Stomach smooth muscle (tissue), 2 donors: ENCODE measurements at regions not wholly inside any gene's neighbourhood (a gene's known extent, or its start where the extent isn't known, plus 50 kb on each side); places are given as distances from the start of the nearest gene placed in this dataset.

Experiments
- H3K27ac ChIP-seq: one replicate; pipeline ENCODE4 v1.7.0; 2013; ENCODE audit warnings: mild to moderate bottlenecking, low read length, inconsistent platforms
- H3K27me3 ChIP-seq, 2 donors: one replicate each; pipeline ENCODE4 v1.7.0; 2013; ENCODE audit warnings: low read length in 2 of 2; ENCODE audit not compliant: insufficient read depth in 2 of 2, control insufficient read depth in 1 of 2
- H3K36me3 ChIP-seq, 2 donors: one replicate each; pipeline ENCODE4 v1.7.0; 2013; ENCODE audit warnings: low read length in 2 of 2; ENCODE audit not compliant: control insufficient read depth in 2 of 2, insufficient read depth in 2 of 2
- H3K4me1 ChIP-seq: one replicate; pipeline ENCODE4 v1.7.0; 2013; ENCODE audit warnings: low read length; ENCODE audit not compliant: control insufficient read depth, insufficient read depth
- H3K4me3 ChIP-seq, 2 donors: one replicate each; pipeline ENCODE4 v1.7.0; 2013; ENCODE audit warnings: low read length in 2 of 2
- H3K9ac ChIP-seq, 2 donors: one replicate each; pipeline ENCODE4 v1.7.0; 2013; ENCODE audit warnings: low read length in 2 of 2, mild to moderate bottlenecking in 1 of 2
- H3K9me3 ChIP-seq, 2 donors: one replicate each; pipeline ENCODE4 v1.7.0; 2013; ENCODE audit warnings: low read length in 2 of 2; ENCODE audit not compliant: control insufficient read depth in 2 of 2
- donor health status: healthy.
- donor health status: Pancreatic carcinoma.

GRCh38 chr3:69604735-69605450, 134.4 kb upstream of the MITF start:
- Histone ChIP-seq H3K4me1 (no peaks in the 10 kb centered on the region), H3K4me3 (no peak overlapping the region), H3K27ac (no peak overlapping the region), H3K9ac (no peak overlapping the region), H3K9me3 (peaks cover 0 to 3% of the 10 kb centered on the region in 2 donors), H3K36me3 (no peaks in the 10 kb centered on the region), H3K27me3 (no peaks in the 10 kb centered on the region)

- no peaks in the 10 kb centered on the region for H3K27me3 ChIP-seq
- no peaks in the 10 kb centered on the region for H3K4me1 ChIP-seq
- H3K9ac ChIP-seq: no peak overlapping the region
- no peaks in the 10 kb centered on the region for H3K36me3 ChIP-seq
- no peak overlapping the region for H3K4me3 ChIP-seq
- peaks cover 0 to 3% of the 10 kb centered on the region in 2 donors for H3K9me3 ChIP-seq
- no peak overlapping the region for H3K27ac ChIP-seq
These were observed 137.2 kb upstream of the MITF start for GRCh38 chr3:69602112-69602511.

- no peaks in the 10 kb centered on the region for H3K9me3 ChIP-seq
- H3K4me3 ChIP-seq: no peak overlapping the region
- no peaks in the 10 kb centered on the region for H3K27me3 ChIP-seq
- no peak overlapping the region for H3K27ac ChIP-seq
- no peaks in the 10 kb centered on the region for H3K4me1 ChIP-seq
- H3K36me3 ChIP-seq: no peaks in the 10 kb centered on the region
- H3K9ac ChIP-seq: no peak overlapping the region
These were observed 145.0 kb upstream of the MITF start for GRCh38 chr3:69594286-69594685.

GRCh38 chr3:69591164-69591736, 148.0 kb upstream of the MITF start:
- no peak overlapping the region for H3K27ac ChIP-seq
- H3K27me3 ChIP-seq: no peaks in the 10 kb centered on the region
- H3K36me3 ChIP-seq: no peaks in the 10 kb centered on the region
- H3K9ac ChIP-seq: no peak overlapping the region
- no peak overlapping the region for H3K4me3 ChIP-seq
- peaks cover 0 to under 1% of the 10 kb centered on the region in 2 donors for H3K9me3 ChIP-seq
- H3K4me1 ChIP-seq: no peaks in the 10 kb centered on the region

- H3K4me1 ChIP-seq: no peaks in the 10 kb centered on the region
- H3K27ac ChIP-seq: no peak overlapping the region
- H3K36me3 ChIP-seq: no peaks in the 10 kb centered on the region
These were observed 149.2 kb upstream of the MITF start for GRCh38 chr3:69590111-69590510.

GRCh38 chr3:69588170-69588569, 151.1 kb upstream of the MITF start:
- H3K4me3 ChIP-seq: no peak overlapping the region
- H3K9me3 ChIP-seq: peaks cover 0 to 4% of the 10 kb centered on the region in 2 donors
- H3K27ac ChIP-seq: no peak overlapping the region
- H3K27me3 ChIP-seq: no peaks in the 10 kb centered on the region
- no peaks in the 10 kb centered on the region for H3K4me1 ChIP-seq
- H3K36me3 ChIP-seq: no peaks in the 10 kb centered on the region
- H3K9ac ChIP-seq: no peak overlapping the region

More at GRCh38 chr3:69590111-69590510, 149.2 kb upstream of the MITF start:
- Histone ChIP-seq H3K9me3 (peaks cover 0 to 4% of the 10 kb centered on the region in 2 donors), H3K27me3 (no peaks in the 10 kb centered on the region), H3K4me3 (no peak overlapping the region), H3K9ac (no peak overlapping the region)

GRCh38 chr3:69585472-69585871, 153.8 kb upstream of the MITF start:
- Histone ChIP-seq H3K9me3 (peaks cover 0 to 4% of the 10 kb centered on the region in 2 donors), H3K27ac (no peak overlapping the region), H3K4me1 (no peaks in the 10 kb centered on the region), H3K4me3 (no peak overlapping the region), H3K9ac (no peak overlapping the region), H3K36me3 (no peaks in the 10 kb centered on the region), H3K27me3 (peaks cover 0 to 4% of the 10 kb centered on the region in 2 donors)

- Histone ChIP-seq H3K27ac (no peak overlapping the region), H3K9me3 (peaks cover 0 to 4% of the 10 kb centered on the region in 2 donors), H3K36me3 (no peaks in the 10 kb centered on the region), H3K9ac (no peak overlapping the region), H3K27me3 (peaks cover 0 to 6% of the 10 kb centered on the region in 2 donors), H3K4me1 (no peaks in the 10 kb centered on the region), H3K4me3 (no peak overlapping the region)
These were observed 157.2 kb upstream of the MITF start for GRCh38 chr3:69582044-69582443.

GRCh38 chr3:69579306-69580041, 159.8 kb upstream of the MITF start:
- no peaks in the 10 kb centered on the region for H3K4me1 ChIP-seq
- H3K27me3 ChIP-seq: peaks cover 0 to 6% of the 10 kb centered on the region in 2 donors
- H3K9ac ChIP-seq: no peak overlapping the region
- H3K4me3 ChIP-seq: no peak overlapping the region
- H3K9me3 ChIP-seq: no peaks in the 10 kb centered on the region
- H3K27ac ChIP-seq: no peak overlapping the region
- H3K36me3 ChIP-seq: no peaks in the 10 kb centered on the region

- no peaks in the 10 kb centered on the region for H3K36me3 ChIP-seq
- H3K4me3 ChIP-seq: no peak overlapping the region
- H3K27me3 ChIP-seq: no peaks in the 10 kb centered on the region
These were observed 169.7 kb upstream of the MITF start for GRCh38 chr3:69569520-69569919.

More at GRCh38 chr3:69569520-69569919, 169.7 kb upstream of the MITF start:
- Histone ChIP-seq H3K9me3 (no peaks in the 10 kb centered on the region), H3K4me1 (no peaks in the 10 kb centered on the region), H3K27ac (no peak overlapping the region), H3K9ac (no peak overlapping the region)
